Right cardiac atrium (tissue), 5 donors: ENCODE measurements at regions not wholly inside any gene's neighbourhood (a gene's known extent, or its start where the extent isn't known, plus 50 kb on each side); places are given as distances from the start of the nearest gene placed in this dataset.

Source experiments
- ATAC-seq, 2 donors: fragments of 200-7000 bp; cut with Tn5 transposase; one replicate each; pipeline versions ENCODE4 v1.8.0 to v1.9.1; 2020; ENCODE audit warnings: moderate library complexity in 2 of 2, mild to moderate bottlenecking in 1 of 2
- DNase-seq, 3 donors: peaks; one replicate each; pipeline ENCODE4 v3.0.0-alpha.2; 2020
- H3K27ac ChIP-seq: one replicate; pipeline ENCODE4 v1.5.1; 2013; ENCODE audit warnings: mild to moderate bottlenecking, low read length, control low read depth, moderate library complexity
- H3K27me3 ChIP-seq: one replicate; pipeline ENCODE4 v1.6.1; 2013; ENCODE audit not compliant: control insufficient read depth, insufficient read depth
- H3K4me1 ChIP-seq: one replicate; pipeline ENCODE4 v1.6.1; 2013; ENCODE audit warnings: low read length; ENCODE audit not compliant: control insufficient read depth, insufficient read depth
- H3K4me3 ChIP-seq: one replicate; pipeline ENCODE4 v1.5.1; 2013; ENCODE audit warnings: low read length, control low read depth
- H3K9me3 ChIP-seq: one replicate; pipeline ENCODE4 v1.6.1; 2013; ENCODE audit warnings: low read length; ENCODE audit not compliant: control insufficient read depth
- WGBS: extraction: QIAGEN DNeasy Blood & Tissue Kit; methylation state at CpG from one replicate; pipeline ENCODE4 v1.1.7; 2013; 5-methylcytosine and 5-hydroxymethylcytosine counted together
- intact Hi-C, 4 donors: fragments of 100-400 bp; cut with DNase I; formaldehyde crosslinking; loops; one replicate each; pipeline versions ENCODE4 v1.11.0 to v1.14.0; 2022 to 2023
- donor health status: healthy with polysubstance abuse.
- donor health status: DM: no; HTN: yes; CAD: no.
- donor health status: DM: no; HTN: no; CAD: no.
- donor health status: DM: no; HTN: yes; CAD: no; lungs with severe emphysema.
- donor health status: DM: yes; HTN: yes; CAD: no.

- Histone ChIP-seq H3K4me1 (no peaks in the 10 kb centered on the region), H3K27me3 (no peaks in the 10 kb centered on the region), H3K27ac (no peak overlapping the region), H3K9me3 (no peaks in the 10 kb centered on the region), H3K4me3 (no peak overlapping the region)
- WGBS, result 89% methylated on average over 9 of the region's 9 CpGs
- intact Hi-C loops, result no loop called here
- no peak for DNase-seq
- ATAC-seq, result no peak
Observed at GRCh38 chr20:53880108-53880641, 190.2 kb downstream of the BCAS1 start.

- Histone ChIP-seq H3K4me1 (no peaks in the 10 kb centered on the region), H3K9me3 (no peaks in the 10 kb centered on the region), H3K27me3 (no peaks in the 10 kb centered on the region), H3K4me3 (no peak overlapping the region), H3K27ac (no peak overlapping the region)
- intact Hi-C loops, result no loop called here
- no peak for ATAC-seq
- no peak for DNase-seq
- WGBS, result 63% methylated on average over 10 of the region's 10 CpGs
Observed at GRCh38 chr20:53879048-53879684, 191.2 kb downstream of the BCAS1 start.

- no peak overlapping the region for H3K4me3 ChIP-seq
- no peaks in the 10 kb centered on the region for H3K4me1 ChIP-seq
- 68% methylated on average over 6 of the region's 6 CpGs for WGBS
- H3K27me3 ChIP-seq, result no peaks in the 10 kb centered on the region
- intact Hi-C loops, result no loop called here
- ATAC-seq (no peak), DNase-seq (no peak)
- H3K9me3 ChIP-seq, result no peaks in the 10 kb centered on the region
- no peak overlapping the region for H3K27ac ChIP-seq
Observed at GRCh38 chr20:53878262-53879047, 191.9 kb downstream of the BCAS1 start.

GRCh38 chr20:53876956-53877355 is 193.4 kb downstream of the BCAS1 start:
- H3K9me3 ChIP-seq, result no peaks in the 10 kb centered on the region
- ATAC-seq (no peak), DNase-seq (no peak)
- WGBS, result 94% methylated on average over 10 of the region's 10 CpGs
- H3K4me1 ChIP-seq, result no peaks in the 10 kb centered on the region
- H3K27me3 ChIP-seq, result no peaks in the 10 kb centered on the region
- no peak overlapping the region for H3K4me3 ChIP-seq
- no peak overlapping the region for H3K27ac ChIP-seq
- intact Hi-C loops, result no loop called here

- WGBS, result 96% methylated on average over 8 of the region's 8 CpGs
- Histone ChIP-seq H3K9me3 (no peaks in the 10 kb centered on the region), H3K27ac (no peak overlapping the region), H3K27me3 (no peaks in the 10 kb centered on the region), H3K4me1 (no peaks in the 10 kb centered on the region), H3K4me3 (no peak overlapping the region)
- intact Hi-C loops, result no loop called here
- ATAC-seq, result no peak
- no peak for DNase-seq
Observed at GRCh38 chr20:53876470-53876869, 193.9 kb downstream of the BCAS1 start.

GRCh38 chr20:53875452-53875851 is 194.9 kb downstream of the BCAS1 start:
- intact Hi-C loops, result no loop called here
- Histone ChIP-seq H3K27me3 (no peaks in the 10 kb centered on the region), H3K27ac (no peak overlapping the region), H3K4me3 (no peak overlapping the region), H3K4me1 (no peaks in the 10 kb centered on the region), H3K9me3 (no peaks in the 10 kb centered on the region)
- ATAC-seq (no peak), DNase-seq (peak in 2 of 3 donors; percentile 23 to 59)
- WGBS, result 92% methylated on average over 14 of the region's 14 CpGs

GRCh38 chr20:53874706-53875105 is 195.7 kb downstream of the BCAS1 start:
- H3K27me3 ChIP-seq, result no peaks in the 10 kb centered on the region

GRCh38 chr20:53874104-53874503 is 196.3 kb downstream of the BCAS1 start:
- 96% methylated on average over 7 of the region's 7 CpGs for WGBS
- no peak for ATAC-seq
- intact Hi-C loops, result no loop called here

More at GRCh38 chr20:53874706-53875105, 195.7 kb downstream of the BCAS1 start:
- Histone ChIP-seq H3K4me3 (no peak overlapping the region), H3K27ac (no peak overlapping the region), H3K4me1 (no peaks in the 10 kb centered on the region), H3K9me3 (no peaks in the 10 kb centered on the region)
- WGBS, result 84% methylated on average over 1 of the region's 1 CpG
- intact Hi-C loops, result no loop called here
- ATAC-seq, result no peak
- no peak for DNase-seq

GRCh38 chr20:53873230-53873604 is 197.2 kb downstream of the BCAS1 start:
- Histone ChIP-seq H3K4me3 (no peak overlapping the region), H3K4me1 (no peaks in the 10 kb centered on the region), H3K27me3 (no peaks in the 10 kb centered on the region), H3K9me3 (no peaks in the 10 kb centered on the region), H3K27ac (no peak overlapping the region)
- intact Hi-C loops, result no loop called here
- WGBS, result 73% methylated on average over 2 of the region's 2 CpGs
- ATAC-seq (no peak), DNase-seq (no peak)

More at GRCh38 chr20:53874104-53874503, 196.3 kb downstream of the BCAS1 start:
- Histone ChIP-seq H3K27ac (no peak overlapping the region), H3K4me1 (no peaks in the 10 kb centered on the region), H3K9me3 (no peaks in the 10 kb centered on the region), H3K27me3 (no peaks in the 10 kb centered on the region), H3K4me3 (no peak overlapping the region)
- DNase-seq, result no peak

GRCh38 chr20:53872561-53873229 is 197.7 kb downstream of the BCAS1 start:
- Histone ChIP-seq H3K9me3 (no peaks in the 10 kb centered on the region), H3K4me1 (no peaks in the 10 kb centered on the region), H3K27ac (no peak overlapping the region), H3K4me3 (no peak overlapping the region), H3K27me3 (no peaks in the 10 kb centered on the region)
- peak in 1 of 2 donors; percentile 37 for ATAC-seq
- intact Hi-C loops, result no loop called here
- WGBS, result 31% methylated on average over 10 of the region's 10 CpGs
- DNase-seq, result no peak

- Histone ChIP-seq H3K27me3 (no peaks in the 10 kb centered on the region), H3K4me1 (no peaks in the 10 kb centered on the region), H3K27ac (no peak overlapping the region), H3K4me3 (no peak overlapping the region), H3K9me3 (no peaks in the 10 kb centered on the region)
- DNase-seq, result no peak
- 28% methylated on average over 2 of the region's 2 CpGs for WGBS
- intact Hi-C loops, result no loop called here
- ATAC-seq, result no peak
Observed at GRCh38 chr20:53872081-53872541, 198.3 kb downstream of the BCAS1 start.
